HL-60 (cell line): ENCODE measurements at regions not wholly inside any gene's neighbourhood (a gene's known extent, or its start where the extent isn't known, plus 50 kb on each side); places are given as distances from the start of the nearest gene placed in this dataset.

ENCODE experiments used
- DNase-seq, 2 experiments: peaks; one replicate each; pipeline ENCODE4 v3.0.0-alpha.2; 2010 to 2020; ENCODE audit warnings: low read depth in 1 of 2, low spot score in 1 of 2
- H3K27ac ChIP-seq: fragments of 250-450 bp; sonication (Bioruptor Pico); replicated peaks from 2 replicates; pipeline ENCODE4 v1.5.1; 2020; ENCODE audit warnings: mild to moderate bottlenecking, moderate library complexity
- H3K27me3 ChIP-seq: fragments of 250-450 bp; sonication (Bioruptor Pico); 2 replicates; pipeline ENCODE4 v1.5.1; 2021; ENCODE audit warnings: mild to moderate bottlenecking, moderate library complexity; ENCODE audit not compliant: insufficient read depth, poor library complexity, severe bottlenecking
- H3K4me3 ChIP-seq: replicated peaks from 2 replicates; pipeline ENCODE4 v1.5.1; 2011; ENCODE audit warnings: mild to moderate bottlenecking, control low read depth, low read length; ENCODE audit not compliant: insufficient read depth
- CTCF ChIP-seq: IDR thresholded peaks from one replicate; pipeline ENCODE4 v1.5.1; 2011; ENCODE audit warnings: low read length, control low read depth, inconsistent platforms; ENCODE audit not compliant: insufficient read depth
- GABPA ChIP-seq: IDR thresholded peaks from 2 replicates; pipeline ENCODE4 v1.6.1; 2012; ENCODE audit warnings: low read depth
- POLR2AphosphoS5 ChIP-seq: IDR thresholded peaks from 2 replicates; pipeline ENCODE4 v1.6.1; 2012; ENCODE audit warnings: low read depth
- REST ChIP-seq: IDR thresholded peaks from 2 replicates; pipeline ENCODE4 v1.6.1; 2012; ENCODE audit warnings: low read depth; ENCODE audit not compliant: insufficient replicate concordance
- SPI1 ChIP-seq: IDR thresholded peaks from 2 replicates; pipeline ENCODE4 v1.6.1; 2012; ENCODE audit warnings: low read depth, mild to moderate bottlenecking, borderline replicate concordance

GRCh38 chr1:29762635-29763034 lies 526.3 kb downstream of the PTPRU start:
- Histone ChIP-seq H3K27ac (no peak overlapping the region), H3K27me3 (no peaks in the 10 kb centered on the region), H3K4me3 (no peak overlapping the region)
- no peak for DNase-seq
- TF ChIP-seq POLR2AphosphoS5, result no peak
- TF ChIP-seq CTCF, result no peak
- TF ChIP-seq REST, result no peak
- TF ChIP-seq SPI1, result no peak
- no peak for TF ChIP-seq GABPA

- no peak for DNase-seq
- Histone ChIP-seq H3K27me3 (no peaks in the 10 kb centered on the region), H3K27ac (no peak overlapping the region), H3K4me3 (no peak overlapping the region)
- TF ChIP-seq GABPA (no peak), CTCF (no peak), SPI1 (no peak), REST (no peak), POLR2AphosphoS5 (no peak)
Measured at GRCh38 chr1:29761159-29761928, 525.0 kb downstream of the PTPRU start.

- no peak for TF ChIP-seq REST
- TF ChIP-seq SPI1, result no peak
- TF ChIP-seq GABPA, result no peak
- no peak for TF ChIP-seq CTCF
- TF ChIP-seq POLR2AphosphoS5, result no peak
- Histone ChIP-seq H3K27ac (no peak overlapping the region), H3K27me3 (no peaks in the 10 kb centered on the region), H3K4me3 (no peak overlapping the region)
- no peak for DNase-seq
Measured at GRCh38 chr1:29760067-29760564, 523.8 kb downstream of the PTPRU start.
